PC-3 (cell line): ENCODE measurements at regions not wholly inside any gene's neighbourhood (a gene's known extent, or its start where the extent isn't known, plus 50 kb on each side); places are given as distances from the start of the nearest gene placed in this dataset.

Experiments used
- ATAC-seq: fragments of 200-7000 bp; cut with Tn5 transposase; 2 replicates; pipeline ENCODE4 v1.9.1; 2020; ENCODE audit warnings: mild to moderate bottlenecking, moderate library complexity
- BruUV-seq: library from RNA; stranded (reverse); fragments of 400-500 nt; replicated peaks from 2 replicates; lab custom pipeline; 2021; lab: Mats Ljungman, UMichigan
- CTCF ChIA-PET: fragments of 300-600 bp; sonication (Branson Sonifier 250); formaldehyde crosslinking; loops from one replicate; lab custom pipeline; 2022; ENCODE audit warnings: antibody characterized with exemption; lab: Charles Lee
- POLR2A ChIA-PET: fragments of 300-600 bp; sonication (Branson Sonifier 250); formaldehyde crosslinking; loops from one replicate; lab custom pipeline; 2022; ENCODE audit warnings: antibody characterized with exemption; ENCODE audit not compliant: unreplicated experiment; lab: Charles Lee
- DNase-seq: peaks from one replicate; pipeline ENCODE4 v3.0.0-alpha.2; 2015
- H2AFZ ChIP-seq: fragments of 300-600 bp; sonication (generic); 2 replicates; pipeline ENCODE4 v1.6.0; 2016; ENCODE audit warnings: antibody characterized with exemption, low read length
- H3F3A ChIP-seq: fragments of 300-600 bp; sonication (generic); one replicate; pipeline ENCODE4 v1.6.0; 2017; ENCODE audit warnings: antibody characterized with exemption, low read length, control low read depth, mild to moderate bottlenecking; ENCODE audit not compliant: unreplicated experiment
- H3K27ac ChIP-seq: fragments of 300-600 bp; sonication (generic); 2 replicates; pipeline ENCODE4 v1.5.1; 2016; ENCODE audit warnings: mild to moderate bottlenecking, low read length
- H3K27me3 ChIP-seq: fragments of 300-600 bp; sonication (generic); 2 replicates; pipeline ENCODE4 v1.6.1; 2016; ENCODE audit warnings: low read length, mixed read lengths
- H3K36me3 ChIP-seq: fragments of 300-600 bp; sonication (generic); 2 replicates; pipeline ENCODE4 v1.6.1; 2016; ENCODE audit warnings: low read depth, mixed run types, low read length, mixed read lengths
- H3K4me1 ChIP-seq: fragments of 300-600 bp; sonication (generic); 2 replicates; pipeline ENCODE4 v1.5.1; 2016; ENCODE audit warnings: low read length; ENCODE audit not compliant: insufficient read depth
- H3K4me2 ChIP-seq: fragments of 300-600 bp; sonication (generic); 2 replicates; pipeline ENCODE4 v1.6.0; 2016; ENCODE audit warnings: low read length
- H3K4me3 ChIP-seq: fragments of 300-600 bp; sonication (generic); 2 replicates; pipeline ENCODE4 v1.5.1; 2016; ENCODE audit warnings: mild to moderate bottlenecking, low read length, mixed read lengths
- H3K79me2 ChIP-seq: fragments of 300-600 bp; sonication (generic); 2 replicates; pipeline ENCODE4 v1.6.1; 2017; ENCODE audit warnings: low read length, mixed read lengths
- H3K9ac ChIP-seq: fragments of 300-600 bp; sonication (generic); 2 replicates; pipeline ENCODE4 v1.6.0; 2016; ENCODE audit warnings: mild to moderate bottlenecking, low read length
- H3K9me2 ChIP-seq: fragments of 300-600 bp; sonication (generic); replicated peaks from 2 replicates; pipeline ENCODE4 v1.6.1; 2016; ENCODE audit warnings: mixed run types, low read length, mixed read lengths
- H3K9me3 ChIP-seq: fragments of 300-600 bp; sonication (generic); 2 replicates; pipeline ENCODE4 v1.6.1; 2016; ENCODE audit warnings: low read length, mixed read lengths
- H4K20me1 ChIP-seq: fragments of 300-600 bp; sonication (generic); 2 replicates; pipeline ENCODE4 v1.6.1; 2016; ENCODE audit warnings: low read length, mixed read lengths
- EZH2 ChIP-seq: fragments of 300-600 bp; sonication (generic); IDR thresholded peaks from one replicate; pipeline ENCODE4 v1.6.1; 2017; ENCODE audit warnings: antibody characterized with exemption, mild to moderate bottlenecking, low read length; ENCODE audit not compliant: unreplicated experiment
- EZH2phosphoT487 ChIP-seq: fragments of 300-600 bp; sonication (generic); IDR thresholded peaks from 2 replicates; pipeline ENCODE4 v1.6.1; 2018; ENCODE audit warnings: mild to moderate bottlenecking, antibody characterized with exemption, low read length, borderline replicate concordance
- intact Hi-C: fragments of 100-400 bp; cut with micrococcal nuclease; formaldehyde crosslinking; loops from 2 replicates; pipeline ENCODE4 v1.9.0; 2023
- TF ChIP-seq, protein P1 (sequence below): fragments of 300-600 bp; sonication (generic); conservative IDR thresholded peaks from 2 replicates; pipeline ENCODE4 v1.5.1; 2017; ENCODE audit warnings: antibody characterized with exemption, low read depth, mild to moderate bottlenecking, low read length

DNA sequence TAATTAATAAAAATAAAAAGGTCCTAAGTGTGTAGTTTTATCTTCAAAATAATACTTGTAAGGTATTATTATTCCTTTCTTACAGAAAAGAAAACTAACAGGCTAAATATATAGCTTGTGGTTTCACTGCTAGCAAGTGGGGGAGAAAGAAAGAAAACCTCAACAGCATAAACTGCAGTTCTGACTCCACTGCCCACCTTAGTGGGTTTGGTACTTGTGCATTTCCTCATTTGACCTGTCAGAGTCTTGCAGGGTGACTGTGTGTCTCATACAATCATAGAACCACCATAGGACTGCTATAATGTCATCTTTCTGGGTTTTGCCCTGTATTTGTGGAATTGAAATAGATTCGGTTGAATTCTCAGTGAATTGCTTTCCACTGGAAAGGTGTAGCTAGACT lies 94.7 kb upstream of the PUDP start:
- no peaks in the 10 kb centered on the region for H3K4me1 ChIP-seq
- H3K9ac ChIP-seq: no peak overlapping the region
- intact Hi-C loops: no loop called here
- no peaks in the 10 kb centered on the region for H4K20me1 ChIP-seq
- DNase-seq (no peak), ATAC-seq (no peak)
- H3K9me2 ChIP-seq: no peaks in the 10 kb centered on the region
- TF ChIP-seq EZH2: no peak
- no peak for TF ChIP-seq EZH2phosphoT487
- TF ChIP-seq, protein P1, sequence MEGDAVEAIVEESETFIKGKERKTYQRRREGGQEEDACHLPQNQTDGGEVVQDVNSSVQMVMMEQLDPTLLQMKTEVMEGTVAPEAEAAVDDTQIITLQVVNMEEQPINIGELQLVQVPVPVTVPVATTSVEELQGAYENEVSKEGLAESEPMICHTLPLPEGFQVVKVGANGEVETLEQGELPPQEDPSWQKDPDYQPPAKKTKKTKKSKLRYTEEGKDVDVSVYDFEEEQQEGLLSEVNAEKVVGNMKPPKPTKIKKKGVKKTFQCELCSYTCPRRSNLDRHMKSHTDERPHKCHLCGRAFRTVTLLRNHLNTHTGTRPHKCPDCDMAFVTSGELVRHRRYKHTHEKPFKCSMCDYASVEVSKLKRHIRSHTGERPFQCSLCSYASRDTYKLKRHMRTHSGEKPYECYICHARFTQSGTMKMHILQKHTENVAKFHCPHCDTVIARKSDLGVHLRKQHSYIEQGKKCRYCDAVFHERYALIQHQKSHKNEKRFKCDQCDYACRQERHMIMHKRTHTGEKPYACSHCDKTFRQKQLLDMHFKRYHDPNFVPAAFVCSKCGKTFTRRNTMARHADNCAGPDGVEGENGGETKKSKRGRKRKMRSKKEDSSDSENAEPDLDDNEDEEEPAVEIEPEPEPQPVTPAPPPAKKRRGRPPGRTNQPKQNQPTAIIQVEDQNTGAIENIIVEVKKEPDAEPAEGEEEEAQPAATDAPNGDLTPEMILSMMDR: no peak
- H3F3A ChIP-seq: no peaks in the 10 kb centered on the region
- no peaks in the 10 kb centered on the region for H3K9me3 ChIP-seq
- no peaks in the 10 kb centered on the region for H3K36me3 ChIP-seq
- BruUV-seq: no TSS peak
- no peaks in the 10 kb centered on the region for H3K27me3 ChIP-seq
- no peak overlapping the region for H3K4me2 ChIP-seq
- no peak overlapping the region for H3K4me3 ChIP-seq
- ChIA-PET CTCF (no interaction called here), POLR2A (no interaction called here)
- H2AFZ ChIP-seq: no peak overlapping the region
- H3K27ac ChIP-seq: no peak overlapping the region
- H3K79me2 ChIP-seq: no peaks in the 10 kb centered on the region

DNA sequence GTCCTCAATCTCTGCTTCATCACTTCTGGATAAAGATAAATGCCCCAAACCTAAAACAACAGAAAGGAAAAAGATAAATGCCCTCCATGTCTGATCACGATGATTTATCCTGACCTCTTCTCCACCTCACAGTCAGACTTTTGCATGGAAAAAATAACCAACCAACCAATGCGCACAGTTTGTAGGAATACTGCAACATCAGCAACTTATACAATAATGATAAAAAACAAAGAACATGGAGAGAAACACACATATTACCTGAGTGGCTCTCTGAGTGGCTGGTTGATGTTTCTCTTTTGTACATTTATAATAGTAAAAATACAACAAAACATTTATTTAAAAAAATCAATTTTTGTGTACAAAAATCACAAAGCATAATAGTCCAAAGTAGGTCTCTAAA lies 93.0 kb upstream of the PUDP start:
- ChIA-PET CTCF (no interaction called here), POLR2A (no interaction called here)
- H3F3A ChIP-seq: no peaks in the 10 kb centered on the region
- no peak overlapping the region for H3K9ac ChIP-seq
- no peaks in the 10 kb centered on the region for H3K79me2 ChIP-seq
- no peak overlapping the region for H3K4me2 ChIP-seq
- no peaks in the 10 kb centered on the region for H4K20me1 ChIP-seq
- no peak overlapping the region for H3K27ac ChIP-seq
- H3K36me3 ChIP-seq: no peaks in the 10 kb centered on the region
- intact Hi-C loops: no loop called here
- no peaks in the 10 kb centered on the region for H3K27me3 ChIP-seq
- BruUV-seq: no TSS peak
- DNase-seq (no peak), ATAC-seq (no peak)
- H3K4me1 ChIP-seq: no peaks in the 10 kb centered on the region
- no peak overlapping the region for H2AFZ ChIP-seq
- H3K4me3 ChIP-seq: no peak overlapping the region
- no peak for TF ChIP-seq EZH2
- no peak for TF ChIP-seq EZH2phosphoT487
- TF ChIP-seq, protein P1: no peak
- no peaks in the 10 kb centered on the region for H3K9me2 ChIP-seq
- no peaks in the 10 kb centered on the region for H3K9me3 ChIP-seq

DNA sequence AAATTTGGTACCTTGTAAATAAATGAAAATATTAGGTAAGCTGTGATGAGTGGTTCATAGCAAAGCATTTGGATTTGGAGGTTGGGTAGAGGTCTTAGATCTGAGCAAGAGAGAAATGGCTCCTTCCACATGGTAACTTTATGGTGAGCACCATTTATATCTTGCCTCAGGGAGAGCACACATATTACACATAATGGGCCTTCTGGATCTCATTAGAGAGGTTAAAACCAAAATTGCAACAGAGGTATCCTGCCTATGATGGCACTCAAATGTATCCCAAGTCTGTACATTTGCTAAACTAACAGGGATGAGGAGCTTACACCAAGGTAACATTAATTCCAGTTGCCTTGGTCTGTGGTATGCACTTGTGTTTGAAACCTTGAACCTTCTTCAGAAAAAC lies 87.1 kb upstream of the PUDP start:
- POLR2A ChIA-PET: no interaction called here
- CTCF ChIA-PET: no interaction called here
- Histone ChIP-seq H4K20me1 (no peaks in the 10 kb centered on the region), H3K9me2 (no peaks in the 10 kb centered on the region), H3K36me3 (no peaks in the 10 kb centered on the region), H3K4me3 (no peak overlapping the region), H3F3A (no peaks in the 10 kb centered on the region), H3K4me1 (no peaks in the 10 kb centered on the region), H3K27ac (no peak overlapping the region), H3K27me3 (no peaks in the 10 kb centered on the region), H3K9ac (no peak overlapping the region), H3K9me3 (no peaks in the 10 kb centered on the region), H3K79me2 (no peaks in the 10 kb centered on the region), H3K4me2 (no peak overlapping the region), H2AFZ (no peak overlapping the region)
- TF ChIP-seq, protein P1: no peak
- TF ChIP-seq EZH2phosphoT487: no peak
- TF ChIP-seq EZH2: no peak
- ATAC-seq: no peak
- DNase-seq: no peak
- intact Hi-C loops: no loop called here
- no TSS peak for BruUV-seq
